ENCODE measurements at regions not wholly inside any gene's neighbourhood (a gene's known extent, or its start where the extent isn't known, plus 50 kb on each side); places are given as distances from the start of the nearest gene placed in this dataset.

DNA sequence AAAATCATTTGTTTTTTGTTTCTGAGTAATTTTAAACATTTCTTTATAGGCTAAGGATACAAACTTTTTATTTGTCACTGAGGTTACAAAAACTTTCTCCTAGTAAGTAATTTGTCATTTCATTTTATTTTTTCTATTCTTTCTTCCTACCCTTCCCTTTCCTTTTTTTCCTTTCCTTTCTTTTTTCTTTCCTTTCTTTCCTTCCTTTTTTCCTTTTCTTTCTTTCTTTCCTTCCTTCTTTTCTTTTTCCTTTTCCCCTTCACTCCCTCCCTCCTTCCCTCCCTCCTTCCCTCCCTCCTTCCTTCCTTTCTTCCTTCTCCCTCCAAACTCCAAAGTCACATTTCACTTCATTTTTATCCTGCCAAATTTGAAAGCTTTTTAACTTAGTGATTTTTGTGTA lies 115.1 kb upstream of the FAN1 start:
- TF ChIP-seq, protein P1, sequence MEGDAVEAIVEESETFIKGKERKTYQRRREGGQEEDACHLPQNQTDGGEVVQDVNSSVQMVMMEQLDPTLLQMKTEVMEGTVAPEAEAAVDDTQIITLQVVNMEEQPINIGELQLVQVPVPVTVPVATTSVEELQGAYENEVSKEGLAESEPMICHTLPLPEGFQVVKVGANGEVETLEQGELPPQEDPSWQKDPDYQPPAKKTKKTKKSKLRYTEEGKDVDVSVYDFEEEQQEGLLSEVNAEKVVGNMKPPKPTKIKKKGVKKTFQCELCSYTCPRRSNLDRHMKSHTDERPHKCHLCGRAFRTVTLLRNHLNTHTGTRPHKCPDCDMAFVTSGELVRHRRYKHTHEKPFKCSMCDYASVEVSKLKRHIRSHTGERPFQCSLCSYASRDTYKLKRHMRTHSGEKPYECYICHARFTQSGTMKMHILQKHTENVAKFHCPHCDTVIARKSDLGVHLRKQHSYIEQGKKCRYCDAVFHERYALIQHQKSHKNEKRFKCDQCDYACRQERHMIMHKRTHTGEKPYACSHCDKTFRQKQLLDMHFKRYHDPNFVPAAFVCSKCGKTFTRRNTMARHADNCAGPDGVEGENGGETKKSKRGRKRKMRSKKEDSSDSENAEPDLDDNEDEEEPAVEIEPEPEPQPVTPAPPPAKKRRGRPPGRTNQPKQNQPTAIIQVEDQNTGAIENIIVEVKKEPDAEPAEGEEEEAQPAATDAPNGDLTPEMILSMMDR (IDR thresholded peaks at IDR 0.05) = no peak
- no peak for TF ChIP-seq POLR2A (IDR thresholded peaks at IDR 0.05)
